ENCODE measurements at regions not wholly inside any gene's neighbourhood (a gene's known extent, or its start where the extent isn't known, plus 50 kb on each side); places are given as distances from the start of the nearest gene placed in this dataset.

DNA sequence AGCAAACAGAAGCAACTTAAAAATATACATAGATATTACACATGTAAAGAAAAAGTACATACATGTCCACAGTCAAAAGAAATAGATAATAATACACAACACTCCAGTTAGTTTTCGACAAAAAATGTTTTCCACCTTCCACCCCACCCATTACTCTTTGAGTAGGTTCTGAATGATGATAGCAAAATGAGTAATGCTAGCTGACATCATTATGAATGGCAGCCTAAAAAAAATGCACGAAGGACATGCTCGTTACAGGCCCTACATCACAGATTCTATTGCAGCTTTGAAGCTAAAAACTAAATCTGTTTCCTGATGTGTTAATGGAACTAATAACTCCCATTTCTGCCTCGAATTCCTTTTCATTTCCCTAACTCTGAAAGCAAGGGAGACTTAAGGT, 578.7 kb upstream of the NETO1 start:
- no peak for DNase-seq
- Mint-ChIP-seq H3K36me3 (ENCODE audit: unreplicated experiment) (no peaks in the 10 kb centered on the region), H3K4me3 (ENCODE audit: unreplicated experiment) (no peak overlapping the region), H3K27me3 (ENCODE audit: unreplicated experiment) (no peaks in the 10 kb centered on the region), H3K27ac (ENCODE audit: unreplicated experiment) (no peak overlapping the region), H3K9me3 (ENCODE audit: unreplicated experiment) (peaks cover 2% of the 10 kb centered on the region), H3K4me1 (ENCODE audit: low read depth, unreplicated experiment) (no peaks in the 10 kb centered on the region)
- TF ChIP-seq, protein P1, sequence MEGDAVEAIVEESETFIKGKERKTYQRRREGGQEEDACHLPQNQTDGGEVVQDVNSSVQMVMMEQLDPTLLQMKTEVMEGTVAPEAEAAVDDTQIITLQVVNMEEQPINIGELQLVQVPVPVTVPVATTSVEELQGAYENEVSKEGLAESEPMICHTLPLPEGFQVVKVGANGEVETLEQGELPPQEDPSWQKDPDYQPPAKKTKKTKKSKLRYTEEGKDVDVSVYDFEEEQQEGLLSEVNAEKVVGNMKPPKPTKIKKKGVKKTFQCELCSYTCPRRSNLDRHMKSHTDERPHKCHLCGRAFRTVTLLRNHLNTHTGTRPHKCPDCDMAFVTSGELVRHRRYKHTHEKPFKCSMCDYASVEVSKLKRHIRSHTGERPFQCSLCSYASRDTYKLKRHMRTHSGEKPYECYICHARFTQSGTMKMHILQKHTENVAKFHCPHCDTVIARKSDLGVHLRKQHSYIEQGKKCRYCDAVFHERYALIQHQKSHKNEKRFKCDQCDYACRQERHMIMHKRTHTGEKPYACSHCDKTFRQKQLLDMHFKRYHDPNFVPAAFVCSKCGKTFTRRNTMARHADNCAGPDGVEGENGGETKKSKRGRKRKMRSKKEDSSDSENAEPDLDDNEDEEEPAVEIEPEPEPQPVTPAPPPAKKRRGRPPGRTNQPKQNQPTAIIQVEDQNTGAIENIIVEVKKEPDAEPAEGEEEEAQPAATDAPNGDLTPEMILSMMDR (IDR thresholded peaks at IDR 0.05; ENCODE audit: partially characterized antibody, unreplicated experiment), result no peak

DNA sequence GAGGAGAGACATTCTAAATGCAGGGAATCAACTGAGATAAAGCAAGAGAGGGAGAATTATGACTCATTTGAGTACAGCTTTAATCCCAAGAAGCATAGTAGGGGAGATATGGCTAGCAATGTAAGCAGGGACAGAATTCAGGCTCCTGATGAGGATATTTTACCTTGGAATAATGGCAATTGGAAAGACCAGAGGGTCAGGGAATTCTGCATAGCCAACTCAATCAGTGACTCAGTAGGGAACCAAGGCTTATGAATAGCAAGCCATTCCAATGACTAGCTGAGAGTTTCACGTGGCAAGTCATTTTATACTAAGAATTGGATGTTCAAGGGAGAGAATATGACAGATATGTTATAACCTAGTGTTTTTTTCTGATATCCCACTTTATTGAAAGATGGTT, 563.8 kb upstream of the NETO1 start:
- H3K27me3 Mint-ChIP-seq (ENCODE audit: unreplicated experiment), result no peaks in the 10 kb centered on the region
- no peaks in the 10 kb centered on the region for H3K9me3 Mint-ChIP-seq (ENCODE audit: unreplicated experiment)
- H3K4me3 Mint-ChIP-seq (ENCODE audit: unreplicated experiment), result no peak overlapping the region
- no peak for DNase-seq
- no peaks in the 10 kb centered on the region for H3K4me1 Mint-ChIP-seq (ENCODE audit: low read depth, unreplicated experiment)
- no peaks in the 10 kb centered on the region for H3K36me3 Mint-ChIP-seq (ENCODE audit: unreplicated experiment)
- no peak overlapping the region for H3K27ac Mint-ChIP-seq (ENCODE audit: unreplicated experiment)
- TF ChIP-seq, protein P1 (IDR thresholded peaks at IDR 0.05; ENCODE audit: partially characterized antibody, unreplicated experiment), result no peak

DNA sequence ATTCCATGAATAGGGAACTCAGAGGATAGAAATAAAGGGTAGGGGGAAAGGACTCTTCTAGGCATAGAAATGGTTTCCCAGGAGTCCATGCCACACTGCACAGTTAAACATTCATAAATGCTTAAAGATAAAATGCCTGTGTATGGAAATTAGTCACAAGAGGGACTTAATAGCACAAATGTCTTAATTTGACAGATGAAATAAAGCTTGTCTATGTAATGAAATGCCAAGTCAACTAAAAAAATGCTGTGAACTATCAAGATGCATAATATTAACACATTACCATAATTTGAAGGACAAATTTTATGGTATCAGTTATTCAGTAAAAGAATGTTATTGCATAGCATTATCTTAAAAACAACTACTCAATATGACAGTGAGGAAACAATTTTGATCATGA, 553.2 kb upstream of the NETO1 start:
- TF ChIP-seq, protein P1 (IDR thresholded peaks at IDR 0.05; ENCODE audit: partially characterized antibody, unreplicated experiment), result no peak
- Mint-ChIP-seq H3K27ac (ENCODE audit: unreplicated experiment) (no peak overlapping the region), H3K27me3 (ENCODE audit: unreplicated experiment) (no peaks in the 10 kb centered on the region), H3K4me1 (ENCODE audit: low read depth, unreplicated experiment) (no peaks in the 10 kb centered on the region), H3K4me3 (ENCODE audit: unreplicated experiment) (no peak overlapping the region), H3K36me3 (ENCODE audit: unreplicated experiment) (no peaks in the 10 kb centered on the region), H3K9me3 (ENCODE audit: unreplicated experiment) (peaks cover 2% of the 10 kb centered on the region)
- DNase-seq, result no peak

DNA sequence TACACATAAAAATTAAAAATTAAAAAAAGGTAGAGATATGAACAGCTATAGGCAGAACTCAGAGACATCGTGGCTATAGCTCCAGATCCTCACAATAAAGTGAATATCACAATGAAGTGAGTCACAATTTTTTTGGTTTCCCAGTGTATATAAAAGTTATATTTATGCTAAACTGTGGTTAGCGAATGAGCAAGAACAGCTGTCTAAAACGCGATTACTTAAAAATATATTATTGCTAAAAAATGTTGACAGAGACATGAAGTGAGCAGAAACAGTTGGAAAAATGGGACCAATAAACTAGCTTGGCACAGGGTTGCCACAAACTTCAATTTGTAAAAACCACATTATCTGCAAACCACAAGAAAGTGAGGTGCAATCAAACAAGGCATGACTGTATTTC, 551.7 kb upstream of the NETO1 start:
- Mint-ChIP-seq H3K27ac (ENCODE audit: unreplicated experiment) (no peak overlapping the region), H3K4me3 (ENCODE audit: unreplicated experiment) (no peak overlapping the region), H3K4me1 (ENCODE audit: low read depth, unreplicated experiment) (no peaks in the 10 kb centered on the region), H3K36me3 (ENCODE audit: unreplicated experiment) (no peaks in the 10 kb centered on the region), H3K27me3 (ENCODE audit: unreplicated experiment) (no peaks in the 10 kb centered on the region), H3K9me3 (ENCODE audit: unreplicated experiment) (no peaks in the 10 kb centered on the region)
- DNase-seq, result no peak
- TF ChIP-seq, protein P1 (IDR thresholded peaks at IDR 0.05; ENCODE audit: partially characterized antibody, unreplicated experiment), result no peak

DNA sequence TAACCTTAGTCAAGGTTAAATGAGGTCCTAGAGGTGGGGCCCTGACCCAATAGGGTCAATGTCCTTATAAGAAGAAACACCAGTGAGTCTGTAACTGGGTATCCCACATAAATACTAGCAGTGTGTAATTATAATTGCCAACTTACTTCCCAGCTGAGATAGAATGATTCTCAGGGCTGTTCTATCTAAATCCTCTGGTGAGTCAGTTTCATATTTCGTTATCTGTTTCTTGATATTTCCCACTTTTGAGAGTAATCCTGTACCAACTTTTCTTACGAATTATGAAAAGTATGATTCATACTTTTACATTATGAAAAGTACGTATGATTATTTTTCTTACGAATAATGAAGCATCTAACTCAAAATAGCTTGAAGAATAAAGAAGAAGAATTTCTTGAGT, 546.8 kb upstream of the NETO1 start:
- H3K4me3 Mint-ChIP-seq (ENCODE audit: unreplicated experiment), result no peak overlapping the region
- TF ChIP-seq, protein P1 (IDR thresholded peaks at IDR 0.05; ENCODE audit: partially characterized antibody, unreplicated experiment), result no peak
- peaks cover 3% of the 10 kb centered on the region for H3K27me3 Mint-ChIP-seq (ENCODE audit: unreplicated experiment)
- no peaks in the 10 kb centered on the region for H3K4me1 Mint-ChIP-seq (ENCODE audit: low read depth, unreplicated experiment)
- H3K9me3 Mint-ChIP-seq (ENCODE audit: unreplicated experiment), result no peaks in the 10 kb centered on the region
- no peak for DNase-seq
- no peaks in the 10 kb centered on the region for H3K36me3 Mint-ChIP-seq (ENCODE audit: unreplicated experiment)
- H3K27ac Mint-ChIP-seq (ENCODE audit: unreplicated experiment), result no peak overlapping the region

Data from glutamatergic neuron (in vitro differentiated cells).